ENCODE measurements at regions not wholly inside any gene's neighbourhood (a gene's known extent, or its start where the extent isn't known, plus 50 kb on each side); places are given as distances from the start of the nearest gene placed in this dataset.

DNA sequence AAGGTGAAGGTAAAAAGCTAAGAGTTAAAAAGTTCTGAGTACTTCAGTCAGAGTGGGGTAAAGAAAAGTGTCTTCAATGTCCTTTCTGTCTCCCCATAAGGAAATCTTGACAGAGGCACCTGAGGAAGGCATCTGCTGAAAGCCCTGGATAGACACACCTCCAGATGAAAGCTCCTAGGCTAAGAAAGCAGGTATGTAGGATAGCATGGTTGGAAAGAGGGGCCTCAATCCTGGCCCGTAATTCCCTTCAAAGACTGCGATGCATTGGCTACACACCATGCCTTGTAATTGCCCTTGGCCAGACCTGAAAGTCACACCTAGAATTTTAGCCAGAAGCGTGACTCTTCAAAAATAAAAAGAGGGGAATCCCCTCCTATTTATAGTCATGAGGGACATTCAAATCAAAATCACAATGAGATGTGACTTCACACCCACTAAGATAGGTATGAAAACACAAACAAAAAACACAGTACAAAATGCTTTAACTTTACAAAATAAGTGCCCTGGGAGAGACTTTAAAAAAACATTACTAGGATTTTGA, 809.7 kb downstream of the IPMK start:
- WGBS (ENCODE audit: low lambda C conversion rate) = 37% methylated on average over 3 of the region's 3 CpGs
- Histone ChIP-seq H3K27me3 (ENCODE audit: insufficient read depth) (no peaks in the 10 kb centered on the region), H2AFZ (ENCODE audit: low read depth) (no peak overlapping the region), H3F3A (replicated peaks; ENCODE audit: insufficient read depth) (no peaks in the 10 kb centered on the region), H3K9me2 (no peaks in the 10 kb centered on the region), H3K4me1 (ENCODE audit: control insufficient read depth in 1 of 2, insufficient read depth in 2 of 2, low read depth in 1 of 2, low read length in 1 of 2) (no peaks in the 10 kb centered on the region), H3K36me3 (replicated peaks in 1 of 2; ENCODE audit: control insufficient read depth in 1 of 2, insufficient read depth in 2 of 2, low read length in 1 of 2) (no peaks in the 10 kb centered on the region), H3K79me2 (ENCODE audit: insufficient read depth) (no peaks in the 10 kb centered on the region), H3K27ac (ENCODE audit: low read depth in 2 of 2, low read length in 1 of 2) (no peak overlapping the region), H3K9ac (no peak overlapping the region), H3K4me2 (no peak overlapping the region), H4K20me1 (ENCODE audit: insufficient read depth) (no peaks in the 10 kb centered on the region), H3K9me3 (no peaks in the 10 kb centered on the region), H3K4me3 (ENCODE audit: low read depth in 2 of 2, low read length in 1 of 2) (no peak overlapping the region)
- CTCF ChIA-PET = no interaction called here
- no peak for DNase-seq
- POLR2A ChIA-PET = no interaction called here
- TF ChIP-seq RFX5 (IDR thresholded peaks at IDR 0.05; ENCODE audit: low read length) (no peak), SMC3 (IDR thresholded peaks at IDR 0.05; ENCODE audit: low read depth, low read length) (no peak), FOSL2 (IDR thresholded peaks at IDR 0.05; ENCODE audit: borderline replicate concordance, low read depth) (no peak), TAF1 (IDR thresholded peaks at IDR 0.05; ENCODE audit: borderline replicate concordance, low read depth, low read length) (no peak), NRF1 (IDR thresholded peaks at IDR 0.05; ENCODE audit: low read depth, low read length) (no peak), GATA2 (CRISPR knock-in tag; IDR thresholded peaks at IDR 0.05) (no peak), MEF2A (IDR thresholded peaks at IDR 0.05; ENCODE audit: borderline replicate concordance, low read depth) (no peak), FOXJ3 (CRISPR knock-in tag; IDR thresholded peaks at IDR 0.05) (no peak), ELF1 (IDR thresholded peaks at IDR 0.05) (no peak), EP300 (IDR thresholded peaks at IDR 0.05; ENCODE audit: borderline replicate concordance in 1 of 2, low read depth in 1 of 2, low read length in 1 of 2) (no peak), CHD2 (IDR thresholded peaks at IDR 0.05; ENCODE audit: low read length, partially characterized antibody) (no peak), USF2 (IDR thresholded peaks at IDR 0.05; ENCODE audit: borderline replicate concordance, low read depth, low read length) (no peak), RCOR1 (IDR thresholded peaks at IDR 0.05; ENCODE audit: low read length) (no peak), POLR2AphosphoS5 (IDR thresholded peaks at IDR 0.05; ENCODE audit: low read depth, low read length) (no peak), USF1 (IDR thresholded peaks at IDR 0.05; ENCODE audit: borderline replicate concordance, low read depth) (no peak), NFIC (IDR thresholded peaks at IDR 0.05; ENCODE audit: borderline replicate concordance) (no peak), SIN3A (IDR thresholded peaks at IDR 0.05; ENCODE audit: borderline replicate concordance, low read depth, low read length) (no peak), FOXM1 (IDR thresholded peaks at IDR 0.05; ENCODE audit: low read depth) (no peak)
- TF ChIP-seq, protein P1, sequence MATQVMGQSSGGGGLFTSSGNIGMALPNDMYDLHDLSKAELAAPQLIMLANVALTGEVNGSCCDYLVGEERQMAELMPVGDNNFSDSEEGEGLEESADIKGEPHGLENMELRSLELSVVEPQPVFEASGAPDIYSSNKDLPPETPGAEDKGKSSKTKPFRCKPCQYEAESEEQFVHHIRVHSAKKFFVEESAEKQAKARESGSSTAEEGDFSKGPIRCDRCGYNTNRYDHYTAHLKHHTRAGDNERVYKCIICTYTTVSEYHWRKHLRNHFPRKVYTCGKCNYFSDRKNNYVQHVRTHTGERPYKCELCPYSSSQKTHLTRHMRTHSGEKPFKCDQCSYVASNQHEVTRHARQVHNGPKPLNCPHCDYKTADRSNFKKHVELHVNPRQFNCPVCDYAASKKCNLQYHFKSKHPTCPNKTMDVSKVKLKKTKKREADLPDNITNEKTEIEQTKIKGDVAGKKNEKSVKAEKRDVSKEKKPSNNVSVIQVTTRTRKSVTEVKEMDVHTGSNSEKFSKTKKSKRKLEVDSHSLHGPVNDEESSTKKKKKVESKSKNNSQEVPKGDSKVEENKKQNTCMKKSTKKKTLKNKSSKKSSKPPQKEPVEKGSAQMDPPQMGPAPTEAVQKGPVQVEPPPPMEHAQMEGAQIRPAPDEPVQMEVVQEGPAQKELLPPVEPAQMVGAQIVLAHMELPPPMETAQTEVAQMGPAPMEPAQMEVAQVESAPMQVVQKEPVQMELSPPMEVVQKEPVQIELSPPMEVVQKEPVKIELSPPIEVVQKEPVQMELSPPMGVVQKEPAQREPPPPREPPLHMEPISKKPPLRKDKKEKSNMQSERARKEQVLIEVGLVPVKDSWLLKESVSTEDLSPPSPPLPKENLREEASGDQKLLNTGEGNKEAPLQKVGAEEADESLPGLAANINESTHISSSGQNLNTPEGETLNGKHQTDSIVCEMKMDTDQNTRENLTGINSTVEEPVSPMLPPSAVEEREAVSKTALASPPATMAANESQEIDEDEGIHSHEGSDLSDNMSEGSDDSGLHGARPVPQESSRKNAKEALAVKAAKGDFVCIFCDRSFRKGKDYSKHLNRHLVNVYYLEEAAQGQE (IDR thresholded peaks at IDR 0.05; ENCODE audit: low read depth, low read length) = no peak
- TF ChIP-seq, protein P2, sequence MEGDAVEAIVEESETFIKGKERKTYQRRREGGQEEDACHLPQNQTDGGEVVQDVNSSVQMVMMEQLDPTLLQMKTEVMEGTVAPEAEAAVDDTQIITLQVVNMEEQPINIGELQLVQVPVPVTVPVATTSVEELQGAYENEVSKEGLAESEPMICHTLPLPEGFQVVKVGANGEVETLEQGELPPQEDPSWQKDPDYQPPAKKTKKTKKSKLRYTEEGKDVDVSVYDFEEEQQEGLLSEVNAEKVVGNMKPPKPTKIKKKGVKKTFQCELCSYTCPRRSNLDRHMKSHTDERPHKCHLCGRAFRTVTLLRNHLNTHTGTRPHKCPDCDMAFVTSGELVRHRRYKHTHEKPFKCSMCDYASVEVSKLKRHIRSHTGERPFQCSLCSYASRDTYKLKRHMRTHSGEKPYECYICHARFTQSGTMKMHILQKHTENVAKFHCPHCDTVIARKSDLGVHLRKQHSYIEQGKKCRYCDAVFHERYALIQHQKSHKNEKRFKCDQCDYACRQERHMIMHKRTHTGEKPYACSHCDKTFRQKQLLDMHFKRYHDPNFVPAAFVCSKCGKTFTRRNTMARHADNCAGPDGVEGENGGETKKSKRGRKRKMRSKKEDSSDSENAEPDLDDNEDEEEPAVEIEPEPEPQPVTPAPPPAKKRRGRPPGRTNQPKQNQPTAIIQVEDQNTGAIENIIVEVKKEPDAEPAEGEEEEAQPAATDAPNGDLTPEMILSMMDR (IDR thresholded peaks at IDR 0.05) = no peak
